HG03342 (cell line): ENCODE measurements at regions not wholly inside any gene's neighbourhood (a gene's known extent, or its start where the extent isn't known, plus 50 kb on each side); places are given as distances from the start of the nearest gene placed in this dataset.

Experiments
- ATAC-seq: cut with Tn5 transposase; IDR thresholded peaks from one replicate; pipeline ENCODE4 v1.9.1; 2021; ENCODE audit warnings: mild to moderate bottlenecking, moderate library complexity; ENCODE audit not compliant: unreplicated experiment

- no peak for ATAC-seq
Observed at GRCh38 chr18:10266334-10266590, 188.2 kb upstream of the APCDD1 start.

GRCh38 chr18:10269261-10269660 lies 185.2 kb upstream of the APCDD1 start:
- no peak for ATAC-seq

GRCh38 chr18:10270151-10270571 lies 184.3 kb upstream of the APCDD1 start:
- ATAC-seq = no peak

GRCh38 chr18:10271481-10271880 lies 183.0 kb upstream of the APCDD1 start:
- no peak for ATAC-seq

GRCh38 chr18:10274301-10274700 lies 180.1 kb upstream of the APCDD1 start:
- ATAC-seq = no peak

GRCh38 chr18:10275486-10275885 lies 178.9 kb upstream of the APCDD1 start:
- ATAC-seq = no peak

- no peak for ATAC-seq
Observed at GRCh38 chr18:10278265-10278664, 176.2 kb upstream of the APCDD1 start.

GRCh38 chr18:10279471-10279870 lies 175.0 kb upstream of the APCDD1 start:
- no peak for ATAC-seq

- ATAC-seq = no peak
Observed at GRCh38 chr18:10279905-10280644, 174.4 kb upstream of the APCDD1 start.

- no peak for ATAC-seq
Observed at GRCh38 chr18:10284540-10285282, 169.7 kb upstream of the APCDD1 start.

GRCh38 chr18:10285283-10285640 lies 169.2 kb upstream of the APCDD1 start:
- no peak for ATAC-seq

GRCh38 chr18:10286580-10287150 lies 167.8 kb upstream of the APCDD1 start:
- no peak for ATAC-seq

GRCh38 chr18:10289251-10289650 lies 165.2 kb upstream of the APCDD1 start:
- no peak for ATAC-seq

GRCh38 chr18:10289951-10290637 lies 164.3 kb upstream of the APCDD1 start:
- no peak for ATAC-seq

GRCh38 chr18:10290638-10291235 lies 163.7 kb upstream of the APCDD1 start:
- no peak for ATAC-seq

GRCh38 chr18:10291568-10291981 lies 162.9 kb upstream of the APCDD1 start:
- ATAC-seq = no peak

- no peak for ATAC-seq
Observed at GRCh38 chr18:10293966-10294365, 160.5 kb upstream of the APCDD1 start.

GRCh38 chr18:10295751-10296150 lies 158.7 kb upstream of the APCDD1 start:
- no peak for ATAC-seq

- ATAC-seq = no peak
Observed at GRCh38 chr18:10296491-10296890, 157.9 kb upstream of the APCDD1 start.

- no peak for ATAC-seq
Observed at GRCh38 chr18:10297086-10297485, 157.3 kb upstream of the APCDD1 start.

GRCh38 chr18:10298346-10298745 lies 156.1 kb upstream of the APCDD1 start:
- ATAC-seq = no peak
